ENCODE measurements at regions not wholly inside any gene's neighbourhood (a gene's known extent, or its start where the extent isn't known, plus 50 kb on each side); places are given as distances from the start of the nearest gene placed in this dataset.

- TF ChIP-seq CTCF (IDR thresholded peaks at IDR 0.05), result no peak
- no peak overlapping the region for H3K27ac Mint-ChIP-seq (ENCODE audit: unreplicated experiment)
Measured at GRCh38 chr2:41741951-41742595, 305.7 kb upstream of the PKDCC start.

GRCh38 chr2:41743324-41743723 lies 304.5 kb upstream of the PKDCC start:
- no peak for TF ChIP-seq CTCF (IDR thresholded peaks at IDR 0.05)
- Mint-ChIP-seq H3K27me3 (ENCODE audit: low read depth) (peaks cover 9% of the 10 kb centered on the region), H3K36me3 (ENCODE audit: low read depth) (no peaks in the 10 kb centered on the region), H3K9me3 (ENCODE audit: low read depth) (peaks cover 3% of the 10 kb centered on the region), H3K4me3 (ENCODE audit: unreplicated experiment) (no peak overlapping the region), H3K4me1 (ENCODE audit: low read depth) (no peaks in the 10 kb centered on the region), H3K27ac (ENCODE audit: unreplicated experiment) (no peak overlapping the region)
- no peak for DNase-seq (ENCODE audit: low spot score)

More at GRCh38 chr2:41741951-41742595, 305.7 kb upstream of the PKDCC start:
- no peak overlapping the region for H3K4me3 Mint-ChIP-seq (ENCODE audit: unreplicated experiment)
- H3K36me3 Mint-ChIP-seq (ENCODE audit: low read depth), result no peaks in the 10 kb centered on the region
- peaks cover 3% of the 10 kb centered on the region for H3K9me3 Mint-ChIP-seq (ENCODE audit: low read depth)
- peaks cover 9% of the 10 kb centered on the region for H3K27me3 Mint-ChIP-seq (ENCODE audit: low read depth)
- DNase-seq (ENCODE audit: low spot score), result no peak
- no peaks in the 10 kb centered on the region for H3K4me1 Mint-ChIP-seq (ENCODE audit: low read depth)

- H3K4me1 Mint-ChIP-seq (ENCODE audit: low read depth), result no peaks in the 10 kb centered on the region
- H3K9me3 Mint-ChIP-seq (ENCODE audit: low read depth), result no peaks in the 10 kb centered on the region
- TF ChIP-seq CTCF (IDR thresholded peaks at IDR 0.05), result no peak
- no peak overlapping the region for H3K27ac Mint-ChIP-seq (ENCODE audit: unreplicated experiment)
- H3K27me3 Mint-ChIP-seq (ENCODE audit: low read depth), result peaks cover 21% of the 10 kb centered on the region
- DNase-seq (ENCODE audit: low spot score), result no peak
- no peaks in the 10 kb centered on the region for H3K36me3 Mint-ChIP-seq (ENCODE audit: low read depth)
- H3K4me3 Mint-ChIP-seq (ENCODE audit: unreplicated experiment), result no peak overlapping the region
Measured at GRCh38 chr2:41750829-41751228, 297.0 kb upstream of the PKDCC start.

GRCh38 chr2:41759880-41760279 lies 287.9 kb upstream of the PKDCC start:
- no peaks in the 10 kb centered on the region for H3K4me1 Mint-ChIP-seq (ENCODE audit: low read depth)
- peaks cover 19% of the 10 kb centered on the region for H3K27me3 Mint-ChIP-seq (ENCODE audit: low read depth)
- H3K36me3 Mint-ChIP-seq (ENCODE audit: low read depth), result no peaks in the 10 kb centered on the region
- DNase-seq (ENCODE audit: low spot score), result no peak
- no peak overlapping the region for H3K4me3 Mint-ChIP-seq (ENCODE audit: unreplicated experiment)
- no peak overlapping the region for H3K27ac Mint-ChIP-seq (ENCODE audit: unreplicated experiment)
- no peak for TF ChIP-seq CTCF (IDR thresholded peaks at IDR 0.05)
- H3K9me3 Mint-ChIP-seq (ENCODE audit: low read depth), result peaks cover 2% of the 10 kb centered on the region

GRCh38 chr2:41763141-41763540 lies 284.7 kb upstream of the PKDCC start:
- H3K27ac Mint-ChIP-seq (ENCODE audit: unreplicated experiment), result no peak overlapping the region
- H3K4me3 Mint-ChIP-seq (ENCODE audit: unreplicated experiment), result no peak overlapping the region
- TF ChIP-seq CTCF (IDR thresholded peaks at IDR 0.05), result no peak
- no peak for DNase-seq (ENCODE audit: low spot score)
- H3K27me3 Mint-ChIP-seq (ENCODE audit: low read depth), result peaks cover 16% of the 10 kb centered on the region
- H3K4me1 Mint-ChIP-seq (ENCODE audit: low read depth), result no peaks in the 10 kb centered on the region
- H3K36me3 Mint-ChIP-seq (ENCODE audit: low read depth), result no peaks in the 10 kb centered on the region
- H3K9me3 Mint-ChIP-seq (ENCODE audit: low read depth), result peaks cover 2% of the 10 kb centered on the region

All from chondrocyte (in vitro differentiated cells).